GM21825 (cell line): ENCODE measurements at regions not wholly inside any gene's neighbourhood (a gene's known extent, or its start where the extent isn't known, plus 50 kb on each side); places are given as distances from the start of the nearest gene placed in this dataset.
"Not testable (repeated sequence)": the region's sequence is repeated elsewhere in the genome, so short reads cannot be mapped to it uniquely, and the experiment has no call there.

ENCODE experiments used
- ATAC-seq: cut with Tn5 transposase; IDR thresholded peaks from one replicate; pipeline ENCODE4 v1.9.1; 2021; ENCODE audit warnings: mild to moderate bottlenecking, moderate library complexity; ENCODE audit not compliant: unreplicated experiment

GRCh38 chr15:54843006-54843405, 353.7 kb downstream of the RSL24D1 start:
- no peak for ATAC-seq

- ATAC-seq = no peak
These were observed 354.9 kb downstream of the RSL24D1 start for GRCh38 chr15:54841701-54842305.

GRCh38 chr15:54840621-54841398, 355.9 kb downstream of the RSL24D1 start:
- ATAC-seq = no peak

GRCh38 chr15:54839379-54839778, 357.4 kb downstream of the RSL24D1 start:
- no peak for ATAC-seq

- ATAC-seq = no peak
These were observed 360.5 kb downstream of the RSL24D1 start for GRCh38 chr15:54836052-54836795.

- ATAC-seq = no peak
These were observed 366.9 kb downstream of the RSL24D1 start for GRCh38 chr15:54829821-54830220.

- no peak for ATAC-seq
These were observed 375.9 kb downstream of the RSL24D1 start for GRCh38 chr15:54820811-54821210.

DNA sequence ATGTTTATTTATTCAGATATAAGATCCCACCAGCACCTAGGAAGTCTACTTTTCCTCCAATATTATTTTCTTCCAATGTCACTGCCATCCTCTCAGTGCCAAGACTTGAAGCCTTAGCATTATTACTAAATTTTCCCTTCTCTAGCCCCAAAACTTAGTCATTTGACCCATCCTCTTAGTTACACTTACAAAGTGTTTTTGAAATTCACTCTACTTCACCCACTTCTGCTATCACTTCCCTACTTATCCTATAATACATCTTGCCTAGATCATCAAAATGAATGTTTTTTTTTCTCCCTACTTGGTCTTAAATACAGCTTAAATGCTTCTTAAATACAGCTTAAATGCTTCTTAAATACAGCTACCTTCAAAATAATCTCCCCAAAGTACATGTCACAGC, 376.6 kb downstream of the RSL24D1 start:
- ATAC-seq = no peak

GRCh38 chr15:54816401-54816800, 380.3 kb downstream of the RSL24D1 start:
- no peak for ATAC-seq

- no peak for ATAC-seq
These were observed 381.2 kb downstream of the RSL24D1 start for GRCh38 chr15:54815556-54815955.

DNA sequence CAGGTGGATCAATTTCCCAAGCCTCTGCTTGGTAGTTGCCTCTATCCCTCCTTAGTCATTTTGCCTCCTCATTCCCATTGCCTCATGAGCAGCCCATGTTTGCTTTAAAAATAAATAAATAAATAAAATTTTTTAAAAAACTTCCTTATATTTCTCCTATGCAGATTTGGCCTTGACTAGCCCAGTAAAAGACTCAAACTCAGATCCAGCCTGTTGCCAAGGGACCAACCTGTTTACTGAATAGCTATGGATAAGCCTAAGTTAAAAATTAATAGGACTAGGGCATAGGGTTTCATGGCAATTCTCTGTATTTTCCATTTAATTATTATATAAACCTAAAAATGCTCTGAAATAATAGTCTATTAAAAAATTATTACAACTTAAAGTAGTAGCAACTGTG, 384.4 kb downstream of the RSL24D1 start:
- no peak for ATAC-seq

GRCh38 chr15:54810496-54810895, 386.2 kb downstream of the RSL24D1 start:
- ATAC-seq = no peak

DNA sequence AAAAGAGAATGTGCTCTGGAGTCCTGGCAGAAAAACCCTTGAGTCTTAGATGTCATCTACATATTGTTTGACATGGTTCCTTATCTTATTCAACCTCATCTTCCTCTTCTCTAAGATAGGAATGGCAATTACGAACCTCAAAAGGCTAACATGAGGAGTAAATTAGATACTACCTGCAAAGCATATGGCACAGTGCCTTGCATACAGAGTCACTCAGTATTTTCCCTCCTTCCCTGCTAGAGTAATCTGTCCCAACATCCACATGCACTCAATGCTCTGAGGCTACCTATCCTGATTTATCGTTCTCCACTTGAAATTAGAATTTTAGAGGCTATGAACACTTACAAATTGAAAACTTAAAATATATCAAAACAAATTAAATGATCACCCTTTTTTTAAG, 386.7 kb downstream of the RSL24D1 start:
- no peak for ATAC-seq

GRCh38 chr15:54808321-54808720, 388.4 kb downstream of the RSL24D1 start:
- no peak for ATAC-seq

DNA sequence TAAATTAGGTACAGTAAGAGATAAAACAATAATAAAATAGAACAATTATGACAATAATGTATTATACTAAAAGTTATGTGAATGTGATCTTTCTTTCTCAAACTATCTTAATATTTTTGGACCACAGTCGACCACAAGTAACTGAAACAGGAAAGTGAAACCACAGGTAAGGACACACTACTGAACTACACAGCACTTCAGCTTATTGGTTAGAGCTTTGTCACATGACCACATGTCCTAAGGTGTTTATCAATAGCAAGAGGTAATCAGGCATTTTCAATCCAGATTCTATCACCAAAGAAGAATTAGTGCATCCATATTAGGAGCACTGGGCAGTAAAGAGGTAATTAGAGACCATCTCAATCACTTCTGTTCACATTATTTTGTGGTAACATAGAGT, 392.8 kb downstream of the RSL24D1 start:
- ATAC-seq = no peak

- ATAC-seq = peak; percentile 78
These were observed 393.5 kb downstream of the RSL24D1 start for GRCh38 chr15:54803134-54803808.

- ATAC-seq = no peak
These were observed 404.2 kb downstream of the RSL24D1 start for GRCh38 chr15:54792526-54792925.

DNA sequence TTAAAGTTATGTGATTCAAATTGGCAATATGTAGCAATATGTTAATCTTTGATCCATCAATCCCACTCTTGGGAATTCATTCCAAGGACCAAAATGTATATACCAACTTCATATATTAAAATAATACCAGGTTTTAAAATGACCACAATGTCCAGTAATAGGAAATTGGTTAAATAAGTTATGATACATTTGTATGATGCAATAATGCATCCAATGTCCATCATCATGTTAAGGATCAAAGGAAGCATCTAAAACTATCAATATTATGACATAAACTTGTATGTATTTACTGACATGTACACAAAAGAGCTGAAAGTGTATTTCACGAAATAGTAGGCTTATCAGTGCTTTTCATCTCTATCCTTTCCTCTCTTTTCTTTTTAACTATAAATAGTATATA, 406.0 kb downstream of the RSL24D1 start:
- ATAC-seq = no peak

GRCh38 chr15:54789376-54789775, 407.4 kb downstream of the RSL24D1 start:
- no peak for ATAC-seq

- ATAC-seq = not testable (repeated sequence)
These were observed 415.5 kb downstream of the RSL24D1 start for GRCh38 chr15:54781220-54781619.

DNA sequence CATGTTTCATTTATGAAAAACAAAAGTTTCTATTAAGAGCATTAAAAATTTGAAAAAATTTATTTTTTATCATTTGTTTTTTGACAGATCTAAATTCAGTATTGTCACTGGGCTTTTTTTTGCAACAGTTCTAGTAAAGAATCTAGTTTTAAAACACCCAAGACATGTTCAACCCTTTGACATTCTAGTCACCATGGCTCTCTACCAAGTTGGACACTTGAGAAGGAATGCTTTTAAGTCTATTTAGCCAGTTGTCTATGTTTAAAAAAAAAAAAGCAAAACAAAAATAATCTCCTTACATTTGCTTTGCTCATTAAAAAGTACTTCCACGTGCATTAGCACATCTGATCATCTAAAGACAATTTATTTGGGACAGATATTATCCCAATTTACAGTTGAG, 417.5 kb downstream of the RSL24D1 start:
- no peak for ATAC-seq
